Fibroblast of mammary gland (primary cell): ENCODE measurements at regions not wholly inside any gene's neighbourhood (a gene's known extent, or its start where the extent isn't known, plus 50 kb on each side); places are given as distances from the start of the nearest gene placed in this dataset.
"Not testable (repeated sequence)": the region's sequence is repeated elsewhere in the genome, so short reads cannot be mapped to it uniquely, and the experiment has no call there.

ENCODE experiments used
- DNase-seq: peaks from one replicate; pipeline ENCODE4 v3.0.0-alpha.2; 2010; ENCODE audit warnings: low read depth
- H3K4me3 ChIP-seq: 2 replicates; pipeline ENCODE4 v1.5.1; 2011; ENCODE audit warnings: low read depth, mild to moderate bottlenecking, low read length, moderate library complexity; ENCODE audit not compliant: control insufficient read depth
- TF ChIP-seq, protein P1 (sequence below): conservative IDR thresholded peaks from 2 replicates; pipeline ENCODE4 v1.5.1; 2011; ENCODE audit warnings: low read depth, low read length, inconsistent platforms; ENCODE audit not compliant: control insufficient read depth, insufficient read depth

DNA sequence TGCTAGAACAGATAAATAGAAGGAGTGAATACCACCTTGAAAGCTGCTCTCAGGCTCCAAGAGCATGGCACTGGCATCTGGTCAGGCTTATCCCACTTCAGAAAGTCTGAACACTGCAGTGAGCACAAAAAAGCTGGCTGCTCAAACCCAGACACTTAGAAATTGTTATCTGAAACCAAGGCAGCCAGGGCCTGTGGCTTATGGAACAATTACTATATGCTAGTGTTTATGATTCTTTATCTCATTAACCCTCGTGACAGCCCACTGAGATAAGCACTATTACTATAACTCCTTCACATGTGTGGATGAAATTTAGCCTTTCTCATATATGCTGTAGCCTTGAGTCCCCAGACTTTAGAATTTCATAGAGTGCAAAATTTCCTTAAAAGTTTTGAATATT lies 400.2 kb downstream of the RAB38 start:
- DNase-seq = no peak

DNA sequence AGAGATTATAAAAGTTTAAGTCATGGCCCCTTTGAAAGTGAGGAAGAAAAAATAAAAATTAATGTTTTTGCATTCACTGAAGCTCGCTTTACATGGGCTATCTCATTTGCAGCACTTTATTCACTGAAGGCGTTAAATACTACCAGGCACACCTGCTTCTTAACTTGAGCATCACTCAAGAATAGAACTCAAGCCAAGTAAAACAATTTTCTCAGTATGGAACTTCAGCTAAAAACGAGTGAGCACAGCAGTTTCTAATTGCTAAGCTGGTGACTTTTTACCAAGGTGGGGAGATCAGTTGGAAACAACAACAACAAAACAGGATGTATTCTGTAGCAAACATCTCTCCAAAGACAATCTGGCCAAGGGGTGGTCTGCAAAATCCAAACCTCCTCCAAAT lies 405.6 kb downstream of the RAB38 start:
- DNase-seq = no peak

More for the DNA sequence above, 400.2 kb downstream of the RAB38 start:
- TF ChIP-seq, protein P1, sequence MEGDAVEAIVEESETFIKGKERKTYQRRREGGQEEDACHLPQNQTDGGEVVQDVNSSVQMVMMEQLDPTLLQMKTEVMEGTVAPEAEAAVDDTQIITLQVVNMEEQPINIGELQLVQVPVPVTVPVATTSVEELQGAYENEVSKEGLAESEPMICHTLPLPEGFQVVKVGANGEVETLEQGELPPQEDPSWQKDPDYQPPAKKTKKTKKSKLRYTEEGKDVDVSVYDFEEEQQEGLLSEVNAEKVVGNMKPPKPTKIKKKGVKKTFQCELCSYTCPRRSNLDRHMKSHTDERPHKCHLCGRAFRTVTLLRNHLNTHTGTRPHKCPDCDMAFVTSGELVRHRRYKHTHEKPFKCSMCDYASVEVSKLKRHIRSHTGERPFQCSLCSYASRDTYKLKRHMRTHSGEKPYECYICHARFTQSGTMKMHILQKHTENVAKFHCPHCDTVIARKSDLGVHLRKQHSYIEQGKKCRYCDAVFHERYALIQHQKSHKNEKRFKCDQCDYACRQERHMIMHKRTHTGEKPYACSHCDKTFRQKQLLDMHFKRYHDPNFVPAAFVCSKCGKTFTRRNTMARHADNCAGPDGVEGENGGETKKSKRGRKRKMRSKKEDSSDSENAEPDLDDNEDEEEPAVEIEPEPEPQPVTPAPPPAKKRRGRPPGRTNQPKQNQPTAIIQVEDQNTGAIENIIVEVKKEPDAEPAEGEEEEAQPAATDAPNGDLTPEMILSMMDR = no peak
- H3K4me3 ChIP-seq = no peak overlapping the region

DNA sequence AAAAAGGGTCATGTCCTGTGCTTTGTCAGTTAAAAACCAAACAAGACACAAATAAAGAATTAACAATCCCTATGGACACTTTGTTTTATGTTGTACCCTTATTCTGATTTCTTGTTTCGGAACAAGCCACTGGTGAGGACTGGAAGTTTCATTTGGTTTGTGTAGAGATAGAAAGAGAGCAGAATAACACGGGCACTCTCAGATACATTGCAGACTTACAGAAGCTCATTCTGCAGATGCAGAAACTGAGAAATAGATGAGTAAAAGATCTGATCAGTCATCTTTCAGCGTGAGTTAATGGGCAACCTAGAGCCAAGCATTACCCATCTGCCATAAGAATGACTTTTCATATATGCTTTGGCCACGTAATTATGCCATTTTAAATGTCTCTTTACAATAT lies 407.6 kb downstream of the RAB38 start:
- TF ChIP-seq, protein P1 = no peak
- H3K4me3 ChIP-seq = no peak overlapping the region
- no peak for DNase-seq

More for the DNA sequence above, 405.6 kb downstream of the RAB38 start:
- TF ChIP-seq, protein P1 = no peak
- H3K4me3 ChIP-seq = no peak overlapping the region

DNA sequence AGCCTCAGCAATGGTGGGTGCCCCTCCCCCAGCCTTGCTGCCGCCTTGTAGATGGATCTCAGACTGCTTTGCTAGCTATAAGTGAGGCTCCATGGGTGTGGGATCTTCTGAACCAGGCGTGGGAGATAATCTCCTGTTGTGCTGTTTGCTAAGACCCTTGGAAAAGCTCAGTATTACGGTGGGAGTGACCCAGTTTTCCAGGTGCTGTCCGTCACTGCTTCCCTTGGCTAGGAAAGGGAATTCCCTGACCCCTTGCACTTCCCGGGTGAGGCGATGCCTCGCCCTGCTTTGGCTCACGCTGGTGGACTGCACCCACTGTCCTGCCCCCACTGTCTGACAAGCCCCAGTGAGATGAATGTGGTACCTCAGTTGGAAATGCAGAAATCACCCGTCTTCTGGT lies 411.2 kb downstream of the RAB38 start:
- not testable (repeated sequence) for H3K4me3 ChIP-seq, DNase-seq

DNA sequence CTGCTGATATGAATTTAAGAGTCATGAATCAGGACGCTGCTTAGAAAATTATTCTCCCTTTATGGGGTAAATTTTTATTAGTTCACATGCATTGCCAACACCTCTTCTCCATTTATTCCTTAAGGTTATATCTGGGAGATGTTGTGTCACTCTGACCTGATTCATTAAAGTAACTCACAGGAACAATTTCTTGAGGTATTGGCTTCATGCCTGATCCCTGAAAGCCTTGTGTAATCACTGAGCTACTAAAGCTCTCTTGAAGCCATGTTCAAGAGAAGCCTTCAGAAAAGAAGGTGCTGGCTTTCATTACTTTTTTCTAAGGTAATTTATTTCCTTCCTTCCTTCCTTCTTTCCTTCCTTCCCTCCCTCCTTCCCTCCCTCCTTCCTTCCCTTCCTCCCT lies 420.6 kb downstream of the RAB38 start:
- no peak overlapping the region for H3K4me3 ChIP-seq
- TF ChIP-seq, protein P1 = no peak
- DNase-seq = no peak

DNA sequence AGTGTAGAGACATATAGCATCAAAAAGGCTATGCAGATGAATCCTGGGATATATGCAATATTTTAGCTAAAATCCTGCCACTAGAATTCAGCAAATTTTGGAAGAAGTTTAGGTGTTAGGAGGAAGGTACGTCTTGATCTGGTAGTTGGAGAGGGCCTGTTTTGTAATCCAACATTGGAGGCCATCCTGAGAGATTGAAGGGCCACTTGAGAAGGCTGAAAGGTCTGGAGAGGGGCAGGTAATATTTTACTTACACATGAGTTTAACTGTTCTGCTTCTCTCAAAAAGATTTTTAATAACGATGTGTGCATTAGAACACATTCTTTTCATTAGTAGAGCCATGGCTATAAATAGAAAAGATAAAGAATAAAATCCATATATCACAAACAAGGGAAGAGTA lies 422.1 kb downstream of the RAB38 start:
- no peak for DNase-seq
- TF ChIP-seq, protein P1 = no peak
- no peak overlapping the region for H3K4me3 ChIP-seq

DNA sequence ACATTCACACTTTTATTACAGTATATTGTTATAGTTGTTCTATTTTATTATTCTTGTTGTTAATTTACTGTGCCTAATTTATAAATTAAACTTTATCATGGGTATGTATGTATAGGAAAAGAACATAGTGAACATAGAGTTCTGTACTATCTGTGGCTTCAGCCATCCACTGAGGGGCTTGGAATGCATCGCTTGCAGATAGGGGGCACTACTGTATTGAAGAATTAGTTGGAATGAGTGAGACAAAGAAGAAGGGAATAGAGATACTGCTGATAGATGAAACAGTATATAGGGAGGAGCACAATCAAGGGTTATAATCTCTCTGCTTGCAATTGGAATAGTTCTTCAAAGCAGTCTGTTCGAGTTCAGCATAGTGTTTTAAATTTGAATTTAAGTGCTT lies 432.2 kb downstream of the RAB38 start:
- TF ChIP-seq, protein P1 = peak; percentile 7
- H3K4me3 ChIP-seq = no peak overlapping the region
- no peak for DNase-seq

DNA sequence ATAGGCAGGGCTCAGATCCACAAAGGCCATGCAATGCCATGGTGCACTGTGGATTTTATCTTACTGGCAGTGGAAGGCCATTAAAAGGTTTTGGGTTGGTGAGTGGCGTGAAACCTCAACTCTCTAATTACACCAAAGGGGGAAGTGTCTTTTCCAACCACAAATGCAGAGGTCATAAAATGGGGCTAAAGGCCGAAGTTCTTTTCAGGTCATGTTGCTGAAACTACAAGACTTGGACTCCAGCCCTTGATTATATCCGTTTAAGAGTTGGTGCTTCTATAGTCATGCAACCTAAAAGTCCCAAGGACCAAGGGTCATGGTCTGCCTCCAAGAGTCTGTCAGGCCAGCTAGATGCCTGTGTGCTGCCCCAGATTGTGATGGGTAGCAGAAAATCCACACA lies 434.3 kb downstream of the RAB38 start:
- no peak overlapping the region for H3K4me3 ChIP-seq
- DNase-seq = no peak
- TF ChIP-seq, protein P1 = no peak
